Esophagus muscularis mucosa (tissue), 4 donors: ENCODE measurements at regions not wholly inside any gene's neighbourhood (a gene's known extent, or its start where the extent isn't known, plus 50 kb on each side); places are given as distances from the start of the nearest gene placed in this dataset.

ENCODE experiments used
- DNase-seq: peaks from one replicate; pipeline ENCODE4 v3.0.0-alpha.2; 2017; ENCODE audit errors: extremely low spot score
- H3K27ac ChIP-seq, 4 donors: fragments of 200-600 bp; sonication (generic); replicated peaks in 1 of 4; 1 replicate in 3 of 4; 2 replicates in 1 of 4; pipeline ENCODE4 v1.5.1; 2016 to 2019; ENCODE audit warnings: mild to moderate bottlenecking in 1 of 4
- H3K27me3 ChIP-seq, 4 donors: fragments of 200-600 bp; sonication (generic); one replicate each; pipeline versions ENCODE4 v1.5.1 to v1.6.0; 2016 to 2019
- H3K36me3 ChIP-seq, 4 donors: fragments of 200-600 bp; sonication (generic); one replicate each; pipeline ENCODE4 v1.5.1; 2016 to 2019
- H3K4me1 ChIP-seq, 4 donors: fragments of 200-600 bp; sonication (generic); one replicate each; pipeline ENCODE4 v1.5.1; 2016 to 2019
- H3K4me3 ChIP-seq, 4 donors: fragments of 200-600 bp; sonication (generic); 1 replicate in 2 of 4; 2 replicates in 2 of 4; pipeline ENCODE4 v1.5.1; 2016 to 2019; ENCODE audit warnings: mild to moderate bottlenecking in 4 of 4, moderate library complexity in 1 of 4
- H3K9me3 ChIP-seq, 4 donors: fragments of 200-600 bp; sonication (generic); 1 replicate in 3 of 4; 2 replicates in 1 of 4; pipeline ENCODE4 v1.5.1; 2016 to 2019
- CTCF ChIP-seq, 3 experiments: fragments of 200-600 bp in 2 of 3; fragments of 450-650 bp in 1 of 3; sonication (generic) in 2 of 3; IDR thresholded peaks; one replicate each; pipeline ENCODE4 v1.5.1; 2017 to 2019; ENCODE audit warnings: antibody characterized with exemption in 3 of 3, mild to moderate bottlenecking in 2 of 3, moderate library complexity in 1 of 3
- EP300 ChIP-seq: sonication (generic); formaldehyde crosslinking; IDR thresholded peaks from one replicate; pipeline ENCODE4 v1.6.1; 2017; ENCODE audit warnings: antibody characterized with exemption
- POLR2A ChIP-seq: fragments of 450-650 bp; IDR thresholded peaks from one replicate; pipeline ENCODE4 v1.6.1; 2017; ENCODE audit warnings: antibody characterized with exemption, moderate library complexity, mild to moderate bottlenecking, low read depth
- POLR2AphosphoS5 ChIP-seq, 2 donors: sonication (generic); formaldehyde crosslinking; IDR thresholded peaks; one replicate each; pipeline ENCODE4 v1.6.1; 2017; ENCODE audit warnings: antibody characterized with exemption in 2 of 2
- WGBS: methylation state at CpG from one replicate; pipeline ENCODE4 v1.1.5; 2018; 5-methylcytosine and 5-hydroxymethylcytosine counted together
- intact Hi-C: fragments of 100-400 bp; cut with DNase I; formaldehyde crosslinking; loops from one replicate; pipeline ENCODE4 v1.15.1; 2023

GRCh38 chr5:35516271-35516670, 101.4 kb upstream of the SPEF2 start:
- H3K27me3 ChIP-seq, result no peaks in the 10 kb centered on the region
- no peaks in the 10 kb centered on the region for H3K4me1 ChIP-seq
- H3K9me3 ChIP-seq, result peaks cover 0 to 11% (median 0%) of the 10 kb centered on the region in 4 donors
- H3K36me3 ChIP-seq, result no peaks in the 10 kb centered on the region
- H3K27ac ChIP-seq, result no peak overlapping the region
- intact Hi-C loops, result no loop called here
- H3K4me3 ChIP-seq, result no peak overlapping the region
- no peak for TF ChIP-seq EP300
- WGBS, result 21% methylated on average over 1 of the region's 1 CpG
- DNase-seq, result no peak

- no peak for DNase-seq
- 93% methylated on average over 1 of the region's 1 CpG for WGBS
- Histone ChIP-seq H3K4me3 (no peak overlapping the region), H3K27me3 (no peaks in the 10 kb centered on the region), H3K36me3 (no peaks in the 10 kb centered on the region), H3K9me3 (peaks cover 0 to 19% (median 0%) of the 10 kb centered on the region in 4 donors), H3K27ac (no peak overlapping the region), H3K4me1 (no peaks in the 10 kb centered on the region)
- TF ChIP-seq POLR2A, result no peak
- no peak for TF ChIP-seq POLR2AphosphoS5 (IDR thresholded peaks at IDR 0.05)
- no peak for TF ChIP-seq CTCF (IDR thresholded peaks at IDR 0.05)
- no peak for TF ChIP-seq EP300
- intact Hi-C loops, result no loop called here
Observed at GRCh38 chr5:35513612-35514011, 104.1 kb upstream of the SPEF2 start.

DNA sequence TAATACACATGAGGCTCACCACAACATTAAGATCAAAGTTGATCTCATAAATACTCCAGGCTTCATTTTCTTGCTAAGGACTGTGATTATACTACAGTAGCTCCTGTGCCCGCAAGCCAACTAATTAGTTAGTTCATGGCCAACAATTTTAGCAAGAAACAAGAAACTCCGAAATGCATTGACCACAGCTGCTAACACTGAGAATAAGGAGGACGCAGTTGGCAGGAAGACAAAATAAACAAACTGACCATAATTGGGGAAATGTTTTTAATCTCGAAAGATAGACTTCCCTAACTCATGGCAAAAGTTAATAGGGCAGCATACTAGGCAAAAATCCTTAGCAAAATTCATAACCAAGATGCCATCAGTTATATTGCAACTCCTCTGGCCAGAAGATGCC, 115.5 kb upstream of the SPEF2 start:
- Histone ChIP-seq H3K4me1 (no peaks in the 10 kb centered on the region), H3K27me3 (no peaks in the 10 kb centered on the region), H3K27ac (no peak overlapping the region), H3K4me3 (no peak overlapping the region), H3K36me3 (no peaks in the 10 kb centered on the region), H3K9me3 (peaks cover 0 to 39% (median 18%) of the 10 kb centered on the region in 4 donors)
- TF ChIP-seq POLR2AphosphoS5 (IDR thresholded peaks at IDR 0.05) (no peak), CTCF (IDR thresholded peaks at IDR 0.05) (no peak), EP300 (no peak), POLR2A (no peak)
- no peak for DNase-seq
- intact Hi-C loops, result no loop called here
- 66% methylated on average over 4 of the region's 4 CpGs for WGBS

GRCh38 chr5:35488791-35489190, 128.9 kb upstream of the SPEF2 start:
- DNase-seq, result no peak
- no peaks in the 10 kb centered on the region for H3K27me3 ChIP-seq
- H3K4me3 ChIP-seq, result no peak overlapping the region
- TF ChIP-seq CTCF (IDR thresholded peaks at IDR 0.05) (no peak), POLR2A (no peak), EP300 (no peak), POLR2AphosphoS5 (IDR thresholded peaks at IDR 0.05) (no peak)
- 79% methylated on average over 3 of the region's 3 CpGs for WGBS
- no peak overlapping the region for H3K27ac ChIP-seq
- no peaks in the 10 kb centered on the region for H3K9me3 ChIP-seq
- no peaks in the 10 kb centered on the region for H3K4me1 ChIP-seq
- intact Hi-C loops, result no loop called here
- no peaks in the 10 kb centered on the region for H3K36me3 ChIP-seq

GRCh38 chr5:35488055-35488454, 129.6 kb upstream of the SPEF2 start:
- 41% methylated on average over 1 of the region's 1 CpG for WGBS
- Histone ChIP-seq H3K4me1 (no peaks in the 10 kb centered on the region), H3K27ac (no peak overlapping the region), H3K4me3 (no peak overlapping the region), H3K36me3 (no peaks in the 10 kb centered on the region), H3K9me3 (no peaks in the 10 kb centered on the region), H3K27me3 (no peaks in the 10 kb centered on the region)
- intact Hi-C loops, result no loop called here
- TF ChIP-seq POLR2A, result no peak
- no peak for TF ChIP-seq CTCF (IDR thresholded peaks at IDR 0.05)
- TF ChIP-seq POLR2AphosphoS5 (IDR thresholded peaks at IDR 0.05), result no peak
- DNase-seq, result no peak
